ENCODE measurements at regions not wholly inside any gene's neighbourhood (a gene's known extent, or its start where the extent isn't known, plus 50 kb on each side); places are given as distances from the start of the nearest gene placed in this dataset.
"Not testable (repeated sequence)": the region's sequence is repeated elsewhere in the genome, so short reads cannot be mapped to it uniquely, and the experiment has no call there.

- Mint-ChIP-seq H3K9me3 (peaks cover 4% of the 10 kb centered on the region), H3K27ac (no peak overlapping the region), H3K27me3 (ENCODE audit: insufficient read depth, low read depth) (peaks cover 8% of the 10 kb centered on the region), H3K4me3 (no peak overlapping the region), H3K4me1 (peaks cover 7% of the 10 kb centered on the region), H3K36me3 (no peaks in the 10 kb centered on the region)
- no peak for DNase-seq (ENCODE audit: low spot score)
- Histone ChIP-seq H4K20me1 (ENCODE audit: low read depth) (no peaks in the 10 kb centered on the region), H3K36me3 (no peaks in the 10 kb centered on the region), H3K4me3 (no peak overlapping the region), H3K9me3 (ENCODE audit: low read depth) (no peaks in the 10 kb centered on the region), H3K79me2 (ENCODE audit: low read depth) (no peaks in the 10 kb centered on the region), H3K4me2 (no peak overlapping the region), H2AFZ (replicated peaks) (no peak overlapping the region), H3K27ac (no peak overlapping the region), H3F3A (ENCODE audit: low read depth) (no peaks in the 10 kb centered on the region), H3K4me1 (no peaks in the 10 kb centered on the region), H3K9ac (no peak overlapping the region), H3K27me3 (no peaks in the 10 kb centered on the region)
- TF ChIP-seq EZH2 (IDR thresholded peaks at IDR 0.05) (no peak), CTCF (IDR thresholded peaks at IDR 0.05) (no peak), EZH2phosphoT487 (IDR thresholded peaks at IDR 0.05) (no peak)
These were observed 328.8 kb downstream of the ADGRD1 start for GRCh38 chr12:131282292-131283080.

- H3K27ac ChIP-seq, result no peak overlapping the region
- H3K4me2 ChIP-seq, result no peak overlapping the region
- no peaks in the 10 kb centered on the region for H4K20me1 ChIP-seq (ENCODE audit: low read depth)
- DNase-seq (ENCODE audit: low spot score), result no peak
- Mint-ChIP-seq H3K4me3 (no peak overlapping the region), H3K9me3 (peaks cover 4% of the 10 kb centered on the region), H3K4me1 (peaks cover 9% of the 10 kb centered on the region), H3K27me3 (ENCODE audit: insufficient read depth, low read depth) (peaks cover 8% of the 10 kb centered on the region), H3K27ac (peak overlapping the region; percentile 15), H3K36me3 (no peaks in the 10 kb centered on the region)
- H3K9ac ChIP-seq, result no peak overlapping the region
- no peaks in the 10 kb centered on the region for H3K4me1 ChIP-seq
- no peak overlapping the region for H2AFZ ChIP-seq (replicated peaks)
- no peak for TF ChIP-seq EZH2 (IDR thresholded peaks at IDR 0.05)
- no peak for TF ChIP-seq EZH2phosphoT487 (IDR thresholded peaks at IDR 0.05)
- TF ChIP-seq CTCF (IDR thresholded peaks at IDR 0.05), result no peak
- H3K79me2 ChIP-seq (ENCODE audit: low read depth), result no peaks in the 10 kb centered on the region
- no peaks in the 10 kb centered on the region for H3K9me3 ChIP-seq (ENCODE audit: low read depth)
- no peaks in the 10 kb centered on the region for H3F3A ChIP-seq (ENCODE audit: low read depth)
- no peak overlapping the region for H3K4me3 ChIP-seq
- H3K36me3 ChIP-seq, result no peaks in the 10 kb centered on the region
- H3K27me3 ChIP-seq, result no peaks in the 10 kb centered on the region
These were observed 329.6 kb downstream of the ADGRD1 start for GRCh38 chr12:131283191-131283861.

GRCh38 chr12:131283862-131284825 lies 330.4 kb downstream of the ADGRD1 start:
- not testable (repeated sequence) for H3K4me3 ChIP-seq; H4K20me1 ChIP-seq (ENCODE audit: low read depth); H3K9me3 Mint-ChIP-seq; H3K9me3 ChIP-seq (ENCODE audit: low read depth); H3K79me2 ChIP-seq (ENCODE audit: low read depth); H3K27me3 ChIP-seq; H3K27ac ChIP-seq; H3K4me3 Mint-ChIP-seq; H2AFZ ChIP-seq (replicated peaks); H3K27me3 Mint-ChIP-seq (ENCODE audit: insufficient read depth, low read depth); H3K36me3 Mint-ChIP-seq; H3K36me3 ChIP-seq; H3K9ac ChIP-seq; H3K4me2 ChIP-seq; H3F3A ChIP-seq (ENCODE audit: low read depth); DNase-seq (ENCODE audit: low spot score); H3K4me1 ChIP-seq
- Mint-ChIP-seq H3K4me1 (peaks cover 13% of the 10 kb centered on the region), H3K27ac (peak overlapping the region; percentile 15)

GRCh38 chr12:131284954-131285904 lies 331.5 kb downstream of the ADGRD1 start:
- not testable (repeated sequence) for H3K4me3 Mint-ChIP-seq; H3K36me3 Mint-ChIP-seq; H3K36me3 ChIP-seq; DNase-seq (ENCODE audit: low spot score); H3K9ac ChIP-seq; H3K79me2 ChIP-seq (ENCODE audit: low read depth); H3K27me3 Mint-ChIP-seq (ENCODE audit: insufficient read depth, low read depth); H3K9me3 Mint-ChIP-seq; H3K27ac ChIP-seq; H4K20me1 ChIP-seq (ENCODE audit: low read depth); H2AFZ ChIP-seq (replicated peaks); H3F3A ChIP-seq (ENCODE audit: low read depth); H3K27me3 ChIP-seq; H3K4me2 ChIP-seq; H3K9me3 ChIP-seq (ENCODE audit: low read depth); H3K4me1 ChIP-seq; H3K4me3 ChIP-seq
- peaks cover 11% of the 10 kb centered on the region for H3K4me1 Mint-ChIP-seq
- peak overlapping the region; percentile 82 for H3K27ac Mint-ChIP-seq

GRCh38 chr12:131285905-131286295 lies 332.2 kb downstream of the ADGRD1 start:
- not testable (repeated sequence) for DNase-seq (ENCODE audit: low spot score); H3K27ac Mint-ChIP-seq; H2AFZ ChIP-seq (replicated peaks)

More at GRCh38 chr12:131285905-131286295, 332.2 kb downstream of the ADGRD1 start:
- peaks cover 15% of the 10 kb centered on the region for H3K4me1 Mint-ChIP-seq
- H3K4me3 ChIP-seq; H3K4me1 ChIP-seq; H3K9me3 ChIP-seq (ENCODE audit: low read depth); H4K20me1 ChIP-seq (ENCODE audit: low read depth); H3F3A ChIP-seq (ENCODE audit: low read depth); H3K4me2 ChIP-seq; H3K79me2 ChIP-seq (ENCODE audit: low read depth); H3K9me3 Mint-ChIP-seq; H3K27ac ChIP-seq; H3K27me3 ChIP-seq; H3K4me3 Mint-ChIP-seq; H3K36me3 Mint-ChIP-seq; H3K9ac ChIP-seq; H3K36me3 ChIP-seq: not testable (repeated sequence)
- H3K27me3 Mint-ChIP-seq (ENCODE audit: insufficient read depth, low read depth), result peaks cover 13% of the 10 kb centered on the region
